ENCODE measurements at regions not wholly inside any gene's neighbourhood (a gene's known extent, or its start where the extent isn't known, plus 50 kb on each side); places are given as distances from the start of the nearest gene placed in this dataset.
"Not testable (repeated sequence)": the region's sequence is repeated elsewhere in the genome, so short reads cannot be mapped to it uniquely, and the experiment has no call there.

DNA sequence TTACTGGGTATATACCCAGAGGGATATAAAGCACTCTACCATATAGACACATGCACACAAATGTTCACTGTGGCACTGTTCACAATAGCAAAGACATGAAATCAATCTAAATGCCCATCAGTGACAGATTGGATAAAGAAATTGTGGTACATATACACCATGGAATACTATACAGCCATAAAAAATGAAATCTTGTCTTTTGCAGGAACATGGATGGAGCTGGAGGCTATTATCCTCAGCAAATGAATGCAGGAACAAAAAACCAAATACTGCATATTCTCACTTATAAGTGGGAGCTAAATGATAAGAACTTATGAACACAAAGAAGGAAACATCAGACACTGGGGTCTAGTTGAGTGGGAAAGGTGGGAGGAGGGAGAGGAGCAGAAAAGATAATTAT, 200.1 kb downstream of the LRRN1 start:
- not testable (repeated sequence) for TF ChIP-seq POLR2A, POLR2AphosphoS5 (IDR thresholded peaks at IDR 0.05; ENCODE audit: low read depth, low read length)

Data from GM12892 (cell line).